GM18502 (cell line): ENCODE measurements at regions not wholly inside any gene's neighbourhood (a gene's known extent, or its start where the extent isn't known, plus 50 kb on each side); places are given as distances from the start of the nearest gene placed in this dataset.

Source experiments
- ATAC-seq: cut with Tn5 transposase; IDR thresholded peaks from one replicate; pipeline ENCODE4 v1.9.1; 2021; ENCODE audit warnings: mild to moderate bottlenecking; ENCODE audit not compliant: unreplicated experiment, poor library complexity

DNA sequence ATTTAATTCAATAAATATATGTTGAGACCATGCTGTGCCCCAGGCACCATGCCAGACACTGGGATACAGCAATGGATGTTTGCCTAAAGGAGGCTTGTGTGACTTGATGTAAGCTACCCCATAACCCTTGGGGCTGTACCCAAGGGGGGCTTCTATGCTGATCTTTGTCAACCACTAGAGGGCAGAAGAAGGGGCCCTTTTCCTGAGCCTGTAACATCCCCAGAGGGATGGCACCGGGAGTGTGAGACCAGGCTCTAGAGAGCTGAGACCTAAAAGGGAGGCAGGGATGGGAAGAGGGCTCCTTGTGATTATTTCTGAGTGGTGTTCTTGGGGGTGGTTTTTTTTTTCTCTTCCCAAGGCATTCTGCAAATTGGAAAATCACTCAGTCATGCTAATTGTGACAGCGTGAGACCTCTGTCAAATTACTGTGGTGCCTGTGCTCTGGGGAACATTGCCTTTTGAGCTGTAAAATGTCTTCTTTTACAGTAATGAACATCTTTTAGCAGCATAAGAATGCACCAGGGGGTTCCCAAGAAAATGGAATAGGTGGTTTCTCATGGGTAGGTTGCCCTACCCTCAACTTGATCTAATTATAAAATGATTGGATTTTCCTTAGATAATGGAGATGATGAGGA lies 138.7 kb upstream of the SLC24A3 start:
- no peak for ATAC-seq

DNA sequence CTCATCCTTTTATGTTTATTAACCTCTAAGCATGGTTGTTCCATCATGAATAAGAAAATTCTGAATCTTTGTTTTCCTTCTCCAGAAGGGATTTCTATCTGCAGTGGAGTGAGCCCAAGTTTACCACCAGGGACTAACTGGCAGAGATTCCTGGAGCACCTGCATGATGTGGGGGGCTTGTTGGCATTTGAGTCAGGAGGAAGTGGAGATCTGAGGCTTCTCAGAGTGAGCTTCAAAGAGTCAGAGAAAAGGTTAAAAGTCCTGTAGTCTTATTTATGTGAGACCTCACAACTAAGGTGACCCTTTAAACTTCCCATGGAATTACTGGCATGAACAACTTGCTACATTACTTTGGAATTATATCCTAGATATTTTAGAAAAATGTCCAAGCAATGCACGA lies 138.1 kb upstream of the SLC24A3 start:
- no peak for ATAC-seq

DNA sequence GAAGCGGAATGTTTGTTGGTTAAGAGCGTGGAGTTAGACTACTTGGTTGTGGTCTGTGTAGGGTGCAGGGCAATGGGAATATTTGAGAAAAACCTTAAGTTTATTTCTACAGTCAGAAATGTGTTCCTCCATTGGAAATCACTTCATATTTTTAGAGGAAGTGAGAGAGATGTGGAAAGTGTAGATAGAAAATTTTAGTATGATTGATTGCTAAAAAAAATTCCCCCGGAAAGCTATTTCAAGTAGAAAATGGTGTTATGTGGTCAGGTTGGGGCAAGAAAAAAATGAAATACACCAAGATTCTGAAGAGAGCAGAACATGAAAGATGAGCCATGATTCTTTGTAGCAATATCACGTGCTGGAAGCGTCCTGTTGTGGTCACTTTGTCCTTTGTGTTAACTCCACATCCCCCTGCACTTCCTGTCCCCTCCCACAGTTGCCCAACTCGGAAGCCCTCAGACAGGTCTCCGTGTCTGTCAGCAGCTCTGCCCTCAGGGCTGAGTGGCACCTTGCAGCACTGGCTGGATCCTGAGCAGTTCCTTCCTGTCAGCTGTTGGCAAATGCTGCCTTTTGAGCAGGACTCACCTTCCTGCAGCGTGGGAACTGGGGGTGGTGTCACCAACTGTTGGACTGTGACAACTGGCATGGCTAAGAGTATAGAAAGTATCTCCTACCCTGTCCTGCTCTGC lies 137.5 kb upstream of the SLC24A3 start:
- peak; percentile 48 for ATAC-seq

DNA sequence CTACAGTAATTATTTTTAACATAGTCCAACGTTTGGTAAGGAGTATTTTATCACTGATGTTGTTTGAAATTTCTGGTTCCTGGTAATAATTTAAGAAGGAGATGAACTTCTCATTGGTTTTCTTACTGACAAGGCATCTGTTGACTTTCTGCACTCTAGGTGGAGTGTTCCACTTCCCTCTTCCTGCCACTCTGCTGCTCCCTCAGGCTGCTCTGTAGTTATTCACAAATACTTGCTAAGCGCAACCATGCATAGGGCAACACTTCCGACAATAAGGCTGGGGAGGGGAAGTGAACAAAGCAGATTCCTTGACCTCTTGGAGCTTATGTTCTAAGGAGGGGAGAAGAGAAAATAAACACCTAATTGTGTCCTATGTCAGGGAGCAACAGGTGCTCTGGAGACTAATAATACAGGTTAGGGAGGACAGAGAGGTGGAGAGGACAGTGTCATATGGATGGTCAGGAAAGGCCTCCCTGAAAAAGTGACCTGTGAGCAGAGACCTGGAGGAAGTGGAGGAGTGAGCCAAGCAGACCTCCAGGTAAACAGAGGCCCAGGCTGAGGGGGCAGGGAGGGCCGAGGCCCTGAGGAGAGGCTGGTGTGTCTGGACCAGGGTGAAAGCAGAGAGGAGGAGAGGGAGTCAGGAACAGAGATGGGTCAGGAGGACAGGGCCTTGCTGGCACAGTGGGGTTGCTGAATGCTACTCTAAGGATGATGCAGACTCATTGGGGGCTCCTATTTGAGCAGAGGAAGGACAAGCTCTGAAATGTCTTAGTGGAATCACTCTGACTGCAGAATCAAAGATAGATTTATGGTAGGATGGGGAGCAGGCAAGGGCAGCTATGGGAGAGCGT lies 134.8 kb upstream of the SLC24A3 start:
- no peak for ATAC-seq

DNA sequence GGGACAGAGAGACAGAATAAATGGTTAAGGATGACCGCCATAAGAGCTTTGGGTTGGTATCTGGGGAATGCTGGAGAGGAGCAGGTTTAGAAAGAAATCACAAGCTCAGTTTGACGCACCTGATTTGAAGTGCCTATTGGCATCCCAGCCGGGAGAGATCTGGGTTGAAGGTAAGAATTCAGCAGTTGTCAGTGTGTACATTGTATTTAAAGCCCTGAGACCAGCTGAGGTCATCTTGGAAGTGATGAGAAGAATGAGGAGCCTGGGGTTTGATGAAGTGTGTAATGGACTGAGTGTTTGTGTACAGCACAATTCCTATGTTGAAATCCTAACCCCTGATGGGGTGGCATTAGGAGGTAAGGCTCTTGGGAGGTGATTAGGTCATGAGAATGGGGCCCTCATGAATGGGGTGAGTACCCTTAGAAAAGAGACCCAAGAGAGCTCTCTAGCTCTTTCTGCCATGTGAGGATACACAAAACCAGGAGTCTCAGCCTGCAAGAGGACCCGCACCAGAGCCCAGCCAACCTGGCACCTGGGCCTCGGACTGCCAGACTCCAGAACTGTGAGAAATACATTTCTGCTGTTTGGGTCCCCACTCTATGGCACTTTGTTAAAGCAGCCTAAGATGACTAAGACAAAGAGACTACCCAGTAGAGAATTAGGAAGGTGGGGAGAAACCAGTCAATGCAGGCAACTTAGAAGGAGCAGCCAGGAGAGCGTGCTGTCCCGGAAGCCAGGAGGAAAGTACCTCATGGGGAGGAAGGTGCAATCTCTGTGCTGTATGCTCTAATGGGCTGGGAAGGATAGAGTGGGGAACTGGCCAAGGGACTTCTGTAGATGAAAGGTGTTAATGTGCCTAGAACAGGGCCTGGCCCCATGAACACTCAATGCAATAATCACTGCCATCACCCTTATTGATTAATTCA lies 133.7 kb upstream of the SLC24A3 start:
- ATAC-seq: no peak

DNA sequence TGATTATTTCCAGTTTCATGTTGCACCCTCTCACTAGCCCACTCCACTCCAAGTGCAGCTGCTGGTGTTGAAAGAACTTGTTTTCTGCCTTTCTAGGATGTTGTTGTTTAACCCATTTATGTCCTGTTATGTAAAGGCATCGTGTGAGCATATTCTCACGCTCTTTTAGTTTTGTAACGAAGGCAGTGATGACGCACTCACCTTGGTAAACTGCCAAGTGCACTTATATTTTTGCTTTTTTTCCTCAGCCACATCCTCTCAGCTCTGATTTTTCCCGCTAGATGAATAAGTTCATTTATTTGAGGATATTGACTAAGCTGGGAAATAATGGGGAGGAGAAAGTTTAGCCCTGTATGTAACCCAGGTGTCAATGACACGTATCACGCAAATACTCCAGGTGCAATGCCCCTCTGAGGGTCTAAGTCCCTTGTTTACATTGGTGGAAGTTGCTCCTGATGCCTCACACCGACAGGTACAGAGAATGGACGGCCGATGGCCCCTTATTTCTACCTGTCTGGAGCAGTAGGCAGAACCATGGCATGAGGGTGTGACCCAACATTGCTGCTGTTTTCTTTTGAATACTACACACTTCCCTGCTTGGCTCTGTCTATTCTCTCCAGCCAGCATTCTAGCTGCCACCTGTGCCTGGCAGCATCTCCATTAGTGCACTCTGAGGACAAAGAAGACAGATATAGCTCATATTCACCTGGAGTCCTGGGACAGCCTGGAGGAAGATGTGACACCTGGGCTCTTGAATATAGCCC lies 132.7 kb upstream of the SLC24A3 start:
- no peak for ATAC-seq

DNA sequence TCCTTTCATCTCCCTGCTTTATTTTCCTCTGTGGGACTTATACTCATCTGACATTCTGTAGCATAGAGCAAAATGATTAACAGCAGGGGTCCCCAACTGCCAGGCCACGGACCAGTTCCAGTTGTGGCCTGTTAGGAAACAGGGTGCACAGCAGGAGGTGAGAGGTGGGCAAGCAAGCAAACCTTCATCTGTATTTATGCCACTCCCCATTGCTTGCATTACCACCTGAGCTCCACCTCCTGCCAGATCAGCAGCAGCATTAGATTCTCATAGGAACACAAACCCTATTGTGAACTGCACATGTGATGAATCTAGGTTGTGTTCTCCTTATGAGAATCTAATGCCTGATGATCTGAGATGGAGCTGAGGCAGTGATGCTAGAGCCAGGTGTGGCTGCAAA lies 130.5 kb upstream of the SLC24A3 start:
- ATAC-seq: no peak

DNA sequence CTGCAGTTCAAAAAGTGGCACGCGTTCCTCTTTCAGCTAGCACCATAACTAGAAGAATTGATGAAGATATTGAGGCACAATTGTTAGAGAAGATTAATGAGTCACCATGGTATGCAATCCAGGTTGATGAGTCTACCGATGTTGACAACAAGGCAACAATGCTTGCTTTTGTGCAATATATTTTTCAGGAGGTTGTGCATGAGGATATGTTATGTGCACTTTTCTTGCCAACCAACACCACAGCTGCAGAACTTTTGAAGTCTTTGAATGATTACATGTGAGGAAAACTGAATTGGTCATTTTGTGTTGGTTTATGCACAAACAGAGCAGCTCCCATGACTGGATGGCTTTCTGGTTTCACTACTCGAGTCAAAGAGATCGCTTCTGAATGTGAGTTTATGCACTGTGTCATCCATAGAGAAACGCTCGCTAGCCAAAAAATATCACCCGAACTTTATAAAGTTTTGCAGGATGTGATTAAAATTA lies 129.3 kb upstream of the SLC24A3 start:
- no peak for ATAC-seq

DNA sequence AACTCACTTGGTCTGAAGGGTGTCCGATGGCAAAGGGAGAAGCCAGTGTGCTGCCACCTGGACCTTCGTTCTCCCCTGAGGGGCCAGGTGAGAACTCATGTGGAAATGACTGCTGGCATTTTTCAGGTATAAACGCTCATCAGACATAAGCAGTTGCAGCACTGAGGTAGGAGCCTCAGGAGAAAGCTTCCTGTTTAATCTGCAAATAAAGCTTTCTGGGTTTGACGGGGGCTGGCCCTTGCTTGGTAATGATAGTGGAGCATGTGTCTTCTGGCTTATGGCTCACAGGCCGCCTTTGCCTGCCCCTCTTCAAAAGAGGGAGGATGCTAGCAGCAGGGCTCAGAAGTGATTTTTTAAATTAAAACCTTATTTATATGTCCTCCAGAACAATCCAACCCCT lies 122.1 kb upstream of the SLC24A3 start:
- ATAC-seq: no peak

DNA sequence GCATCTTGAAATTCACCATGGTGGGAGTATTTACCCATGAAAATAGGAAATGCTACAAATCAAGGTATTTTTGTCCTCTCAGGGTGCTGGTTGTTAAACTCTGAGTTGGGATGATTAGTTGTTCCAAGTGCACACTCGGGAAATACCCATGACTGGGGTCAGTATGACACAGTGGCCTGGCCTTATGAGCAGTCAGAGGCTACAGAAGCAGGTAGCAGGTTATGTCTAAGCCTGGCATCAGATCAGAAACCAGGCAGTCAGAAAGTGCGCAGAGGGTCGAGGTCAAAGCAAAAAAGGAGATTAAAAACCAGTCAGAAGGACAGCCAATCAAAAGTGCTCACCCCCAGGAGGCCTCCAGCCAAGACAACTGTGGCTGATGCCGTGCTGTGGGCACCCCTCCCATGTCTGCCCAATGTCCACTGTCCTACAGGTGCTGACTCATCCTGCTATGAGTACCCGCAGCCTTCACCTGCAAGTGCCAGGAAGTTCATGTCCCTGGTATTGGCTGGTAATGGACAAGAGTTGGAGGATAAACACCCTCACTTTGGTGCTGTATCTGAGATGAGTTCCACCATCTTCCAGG lies 117.4 kb upstream of the SLC24A3 start:
- no peak for ATAC-seq

DNA sequence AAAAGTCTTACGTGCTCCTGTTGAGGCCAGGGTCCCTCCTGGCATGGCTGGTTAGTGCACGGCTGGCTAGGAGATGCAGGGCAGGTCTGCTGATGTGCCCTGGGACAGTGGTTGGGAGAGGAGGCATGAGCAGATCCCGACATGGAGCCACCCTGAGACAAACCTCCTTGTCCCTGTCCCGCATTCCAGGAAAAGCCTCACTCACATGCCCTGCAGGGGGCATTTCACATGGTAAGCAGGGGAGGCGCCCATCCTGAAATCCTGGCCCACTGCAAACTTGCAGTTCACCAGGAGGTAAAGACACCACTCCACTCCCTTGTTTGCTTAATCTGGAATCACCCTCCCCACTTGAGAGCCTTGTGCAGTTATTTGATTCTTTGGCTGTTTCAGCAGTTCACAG lies 116.7 kb upstream of the SLC24A3 start:
- no peak for ATAC-seq

DNA sequence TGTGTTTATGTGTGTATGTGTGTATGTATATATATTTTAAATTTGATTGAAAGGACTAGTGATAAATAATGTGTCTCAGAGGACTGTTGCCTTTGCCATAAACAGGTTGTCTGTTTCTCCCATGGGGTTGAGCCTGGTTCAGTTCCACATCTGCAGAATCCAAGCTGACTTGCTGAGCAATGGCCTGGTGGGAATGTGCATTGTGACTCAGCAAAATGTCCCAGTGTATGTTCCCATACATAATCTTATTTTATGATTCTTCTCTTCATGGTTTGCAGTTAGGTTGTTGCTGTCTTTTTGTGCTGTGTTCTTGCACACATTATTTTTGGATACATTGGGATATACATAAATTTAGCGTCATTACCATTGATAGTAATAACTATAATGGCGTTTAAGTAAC lies 115.6 kb upstream of the SLC24A3 start:
- ATAC-seq: no peak

DNA sequence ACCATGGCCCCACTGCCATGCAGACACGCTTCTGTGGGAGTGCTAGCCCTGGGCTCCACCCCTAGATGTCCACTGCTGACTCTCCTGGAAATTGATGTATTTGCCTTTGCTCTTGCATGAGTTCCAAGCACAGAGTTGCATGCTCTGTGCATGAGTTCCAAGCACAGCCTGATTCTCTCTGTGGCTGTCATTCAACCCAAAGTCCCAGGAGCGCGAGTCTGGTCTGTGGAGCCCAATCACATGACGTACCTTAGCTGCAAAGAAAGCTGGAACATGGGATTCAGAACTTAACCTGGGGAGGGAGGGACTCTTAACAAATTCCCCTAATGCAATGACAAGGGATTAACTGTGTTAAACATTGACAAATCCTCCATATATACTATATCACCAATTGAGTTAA lies 114.3 kb upstream of the SLC24A3 start:
- ATAC-seq: no peak

DNA sequence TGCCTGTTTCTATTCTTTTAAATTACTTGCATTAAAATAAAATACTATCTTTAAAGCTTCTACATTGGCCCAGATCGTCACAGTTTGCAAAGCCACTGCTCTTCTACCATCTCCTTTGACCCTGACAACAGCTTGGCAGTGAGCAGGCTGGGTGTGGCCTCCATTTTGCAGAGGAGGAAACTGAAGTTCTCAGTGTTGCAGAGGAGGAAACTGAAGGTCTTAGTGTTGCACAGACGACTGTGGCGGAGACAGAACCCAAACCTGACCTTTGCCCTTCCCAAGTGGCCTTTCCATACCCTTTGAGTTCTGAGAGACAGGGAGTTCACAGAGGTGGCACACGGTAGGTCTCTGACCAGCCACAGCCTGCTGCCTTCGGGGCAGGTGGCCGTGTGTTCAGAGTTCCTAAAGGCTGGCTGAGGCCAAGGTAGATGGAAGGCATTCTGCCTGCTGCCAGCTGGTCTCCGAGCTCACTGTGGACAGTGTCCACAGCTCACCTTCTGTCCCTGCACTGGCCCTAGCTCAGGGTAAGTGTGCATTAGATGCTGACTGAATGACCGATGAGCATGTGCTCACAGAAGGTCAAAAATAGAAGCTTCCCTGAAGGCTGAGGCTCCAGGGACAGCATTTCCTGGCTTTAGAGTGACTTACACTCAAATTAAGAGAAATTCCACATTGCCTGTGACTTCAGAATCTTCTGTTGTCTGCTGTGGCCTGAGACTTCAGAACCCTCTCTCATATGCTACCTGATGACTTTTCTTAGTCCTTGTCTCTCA lies 113.5 kb upstream of the SLC24A3 start:
- ATAC-seq: no peak

DNA sequence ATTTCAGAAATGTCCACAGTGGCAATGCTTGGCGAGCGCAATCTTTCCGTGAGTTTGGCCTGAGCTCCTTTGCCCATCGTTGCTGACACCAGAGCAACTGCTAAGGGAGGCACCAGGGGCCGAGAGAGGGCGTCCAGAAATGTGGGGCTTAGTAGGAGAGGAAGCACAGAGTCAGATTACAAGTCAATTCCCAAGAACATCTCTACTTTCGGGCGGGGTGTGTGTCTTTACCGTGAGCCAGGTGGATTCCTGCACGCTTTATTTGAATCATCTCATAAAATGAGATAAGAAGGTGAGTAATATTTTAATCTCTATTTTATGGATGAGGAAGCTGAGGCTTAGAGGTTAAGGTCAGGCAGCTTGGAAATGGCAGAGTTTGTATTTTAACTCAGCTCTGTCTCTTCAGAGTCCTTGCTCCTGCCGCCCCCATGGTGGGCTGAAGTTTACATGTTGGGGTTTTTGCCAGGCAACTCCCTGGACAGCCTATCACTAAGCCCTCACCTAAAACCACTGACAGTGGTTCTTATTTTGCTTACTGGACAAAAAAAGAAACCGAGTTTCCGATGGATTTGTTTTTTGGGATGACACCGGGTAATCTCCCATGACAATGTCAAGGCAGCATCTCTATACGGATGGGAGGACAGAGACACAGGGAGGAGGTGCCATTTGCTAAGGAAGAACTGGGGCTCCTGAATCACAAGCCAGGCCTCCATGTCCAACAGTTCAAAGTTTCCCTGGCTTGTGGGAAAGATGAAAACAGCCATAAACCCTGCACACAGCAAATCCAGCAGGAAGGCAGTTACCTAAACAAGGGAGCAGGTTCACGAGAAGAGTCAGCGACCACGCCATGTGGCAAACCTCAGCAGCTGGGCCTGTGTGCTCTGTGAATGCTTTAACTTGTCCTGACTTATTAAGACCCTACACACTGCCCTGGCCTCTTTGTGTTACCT lies 112.6 kb upstream of the SLC24A3 start:
- ATAC-seq: no peak

DNA sequence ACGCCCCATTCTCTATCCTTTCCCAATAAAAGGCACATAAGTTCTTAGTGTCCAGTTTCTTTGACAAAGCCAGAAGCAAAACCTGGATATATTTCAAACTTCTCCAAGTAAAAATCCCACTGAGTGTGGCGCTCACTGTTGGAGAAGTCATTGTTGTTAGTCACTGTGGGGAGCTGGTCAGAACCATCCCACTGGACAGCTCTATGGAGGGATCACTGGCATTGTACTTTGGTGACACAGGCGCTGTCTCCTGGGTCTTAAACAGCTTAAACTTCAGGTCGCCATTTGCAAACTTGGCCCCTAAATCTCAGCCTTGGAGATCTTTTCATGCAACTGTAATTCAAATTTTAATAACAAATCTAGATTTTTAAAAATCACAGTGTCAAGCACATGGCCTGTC lies 111.5 kb upstream of the SLC24A3 start:
- ATAC-seq: no peak

DNA sequence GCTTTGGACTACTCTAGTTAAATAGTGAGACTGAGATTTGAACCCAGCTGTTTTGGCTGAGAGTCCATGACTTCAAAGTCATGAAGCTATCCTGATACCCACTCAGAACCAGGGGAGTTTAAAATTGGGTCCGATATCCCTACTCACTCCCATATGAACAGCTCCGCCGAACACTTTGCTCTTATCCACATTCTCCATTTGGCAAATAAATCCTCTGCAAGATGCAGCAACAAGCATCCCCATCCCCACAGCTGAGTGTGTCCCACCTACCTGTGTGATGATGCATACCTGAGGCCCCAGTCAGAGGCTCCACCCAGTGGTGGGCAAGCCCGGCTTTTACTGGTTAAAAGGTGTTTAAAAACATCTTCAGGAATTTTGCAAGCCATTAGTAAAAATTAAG lies 108.3 kb upstream of the SLC24A3 start:
- ATAC-seq: no peak
